HEK293 (cell line): ENCODE measurements at regions not wholly inside any gene's neighbourhood (a gene's known extent, or its start where the extent isn't known, plus 50 kb on each side); places are given as distances from the start of the nearest gene placed in this dataset.

Experiments
- CTCF ChIP-seq: fragments of 450-650 bp; formaldehyde crosslinking; IDR thresholded peaks from 2 replicates; pipeline ENCODE4 v1.5.1; 2016; ENCODE audit warnings: missing biosample characterization, missing genetic modification characterization
- OSR2 ChIP-seq: fragments of 450-650 bp; formaldehyde crosslinking; IDR thresholded peaks from 2 replicates; pipeline ENCODE4 v1.5.1; 2016; ENCODE audit warnings: missing biosample characterization, missing genetic modification characterization
- YY1 ChIP-seq: fragments of 450-650 bp; formaldehyde crosslinking; IDR thresholded peaks from 2 replicates; pipeline ENCODE4 v1.5.1; 2018; ENCODE audit warnings: missing biosample characterization, missing genetic modification characterization
- ZNF248 ChIP-seq: fragments of 450-650 bp; formaldehyde crosslinking; IDR thresholded peaks from 2 replicates; pipeline ENCODE4 v1.5.1; 2017; ENCODE audit warnings: missing biosample characterization, missing genetic modification characterization
- ZNF350 ChIP-seq: fragments of 450-650 bp; formaldehyde crosslinking; IDR thresholded peaks from 2 replicates; pipeline ENCODE4 v1.5.0; 2017; ENCODE audit warnings: missing biosample characterization, mild to moderate bottlenecking, missing genetic modification characterization
- ZNF362 ChIP-seq: fragments of 450-650 bp; formaldehyde crosslinking; IDR thresholded peaks from 2 replicates; pipeline ENCODE4 v1.5.1; 2016; ENCODE audit warnings: missing biosample characterization, missing genetic modification characterization
- ZNF596 ChIP-seq: fragments of 450-650 bp; IDR thresholded peaks from 2 replicates; pipeline ENCODE4 v1.5.0; 2018; ENCODE audit warnings: missing biosample characterization, mild to moderate bottlenecking, missing genetic modification characterization, moderate library complexity
- ZNF776 ChIP-seq: fragments of 450-650 bp; formaldehyde crosslinking; IDR thresholded peaks from 2 replicates; pipeline ENCODE4 v1.5.0; 2017; ENCODE audit warnings: missing biosample characterization, missing genetic modification characterization, borderline replicate concordance

GRCh38 chr6:9878535-9878934, 536.3 kb downstream of the TFAP2A start:
- TF ChIP-seq YY1: no peak
- no peak for TF ChIP-seq ZNF350 (tag by site-specific recombination)
- no peak for TF ChIP-seq CTCF (tag by site-specific recombination)
- no peak for TF ChIP-seq ZNF596 (tag by site-specific recombination)
- TF ChIP-seq ZNF362 (tag by site-specific recombination): no peak
- TF ChIP-seq ZNF776: no peak
- TF ChIP-seq OSR2 (tag by site-specific recombination): no peak
- no peak for TF ChIP-seq ZNF248 (tag by site-specific recombination)
